ENCODE measurements at regions not wholly inside any gene's neighbourhood (a gene's known extent, or its start where the extent isn't known, plus 50 kb on each side); places are given as distances from the start of the nearest gene placed in this dataset.

- no peak for TF ChIP-seq ARNTL (CRISPR knock-in tag; IDR thresholded peaks at IDR 0.05; ENCODE audit: borderline replicate concordance, low read depth)
- TF ChIP-seq GLIS3 (CRISPR knock-in tag; IDR thresholded peaks at IDR 0.05), result no peak
- TF ChIP-seq OSR1 (CRISPR knock-in tag; IDR thresholded peaks at IDR 0.05), result no peak
- TF ChIP-seq ISL1 (CRISPR knock-in tag; IDR thresholded peaks at IDR 0.05), result no peak
- TF ChIP-seq ZC3H10 (CRISPR knock-in tag; IDR thresholded peaks at IDR 0.05), result no peak
- no peak for TF ChIP-seq POU6F1 (CRISPR knock-in tag; IDR thresholded peaks at IDR 0.05; ENCODE audit: borderline replicate concordance, low read depth)
- no peak for TF ChIP-seq ZNF565 (CRISPR knock-in tag; conservative IDR thresholded peaks at IDR 0.05; ENCODE audit: low read depth)
- no peak for ATAC-seq
Observed at GRCh38 chr12:78439666-78440065, 424.9 kb upstream of the SYT1 start.

GRCh38 chr12:78441737-78442453 is 422.7 kb upstream of the SYT1 start:
- peak; percentile 66 for ATAC-seq
- TF ChIP-seq TSHZ2 (CRISPR knock-in tag; IDR thresholded peaks at IDR 0.05) (no peak), ZC3H10 (CRISPR knock-in tag; IDR thresholded peaks at IDR 0.05) (no peak), POU6F1 (CRISPR knock-in tag; IDR thresholded peaks at IDR 0.05; ENCODE audit: borderline replicate concordance, low read depth) (no peak), ISL1 (CRISPR knock-in tag; IDR thresholded peaks at IDR 0.05) (no peak), GLIS3 (CRISPR knock-in tag; IDR thresholded peaks at IDR 0.05) (no peak), TOX (CRISPR knock-in tag; IDR thresholded peaks at IDR 0.05; ENCODE audit: borderline replicate concordance) (no peak), PATZ1 (CRISPR knock-in tag; IDR thresholded peaks at IDR 0.05; ENCODE audit: borderline replicate concordance) (no peak), ARNTL (CRISPR knock-in tag; IDR thresholded peaks at IDR 0.05; ENCODE audit: borderline replicate concordance, low read depth) (no peak), OSR1 (CRISPR knock-in tag; IDR thresholded peaks at IDR 0.05) (no peak), ZNF8 (CRISPR knock-in tag; IDR thresholded peaks at IDR 0.05) (no peak), RARB (CRISPR knock-in tag; IDR thresholded peaks at IDR 0.05) (no peak), ZNF565 (CRISPR knock-in tag; conservative IDR thresholded peaks at IDR 0.05; ENCODE audit: low read depth) (no peak), PPARA (CRISPR knock-in tag; IDR thresholded peaks at IDR 0.05; ENCODE audit: borderline replicate concordance) (no peak), CSRNP3 (CRISPR knock-in tag; IDR thresholded peaks at IDR 0.05) (no peak)

- ATAC-seq, result peak; percentile 67
- TF ChIP-seq ZC3H10 (CRISPR knock-in tag; IDR thresholded peaks at IDR 0.05) (0 out of 2 replicates have a peak, but pooled peaks have one; percentile 13), BACH2 (CRISPR knock-in tag; IDR thresholded peaks at IDR 0.05; ENCODE audit: borderline replicate concordance) (no peak)
Observed at GRCh38 chr12:78442454-78442801, 422.1 kb upstream of the SYT1 start.

GRCh38 chr12:78446555-78446954 is 418.0 kb upstream of the SYT1 start:
- no peak for ATAC-seq
- no peak for TF ChIP-seq CSRNP3 (CRISPR knock-in tag; IDR thresholded peaks at IDR 0.05)
- TF ChIP-seq CREB5 (CRISPR knock-in tag; IDR thresholded peaks at IDR 0.05; ENCODE audit: low read depth), result no peak
- no peak for TF ChIP-seq ARNTL (CRISPR knock-in tag; IDR thresholded peaks at IDR 0.05; ENCODE audit: borderline replicate concordance, low read depth)
- TF ChIP-seq ZNF565 (CRISPR knock-in tag; conservative IDR thresholded peaks at IDR 0.05; ENCODE audit: low read depth), result no peak
- TF ChIP-seq SNAI2 (CRISPR knock-in tag; IDR thresholded peaks at IDR 0.05), result no peak
- TF ChIP-seq OSR1 (CRISPR knock-in tag; IDR thresholded peaks at IDR 0.05), result no peak
- TF ChIP-seq BACH2 (CRISPR knock-in tag; IDR thresholded peaks at IDR 0.05; ENCODE audit: borderline replicate concordance), result no peak
- no peak for TF ChIP-seq ISL1 (CRISPR knock-in tag; IDR thresholded peaks at IDR 0.05)
- no peak for TF ChIP-seq TSHZ2 (CRISPR knock-in tag; IDR thresholded peaks at IDR 0.05)
- no peak for TF ChIP-seq RARB (CRISPR knock-in tag; IDR thresholded peaks at IDR 0.05)

Measured in SK-N-SH treated with all-trans-retinoic acid at 6 μM for 48 hours (cell line).